ENCODE measurements at regions not wholly inside any gene's neighbourhood (a gene's known extent, or its start where the extent isn't known, plus 50 kb on each side); places are given as distances from the start of the nearest gene placed in this dataset.

DNA sequence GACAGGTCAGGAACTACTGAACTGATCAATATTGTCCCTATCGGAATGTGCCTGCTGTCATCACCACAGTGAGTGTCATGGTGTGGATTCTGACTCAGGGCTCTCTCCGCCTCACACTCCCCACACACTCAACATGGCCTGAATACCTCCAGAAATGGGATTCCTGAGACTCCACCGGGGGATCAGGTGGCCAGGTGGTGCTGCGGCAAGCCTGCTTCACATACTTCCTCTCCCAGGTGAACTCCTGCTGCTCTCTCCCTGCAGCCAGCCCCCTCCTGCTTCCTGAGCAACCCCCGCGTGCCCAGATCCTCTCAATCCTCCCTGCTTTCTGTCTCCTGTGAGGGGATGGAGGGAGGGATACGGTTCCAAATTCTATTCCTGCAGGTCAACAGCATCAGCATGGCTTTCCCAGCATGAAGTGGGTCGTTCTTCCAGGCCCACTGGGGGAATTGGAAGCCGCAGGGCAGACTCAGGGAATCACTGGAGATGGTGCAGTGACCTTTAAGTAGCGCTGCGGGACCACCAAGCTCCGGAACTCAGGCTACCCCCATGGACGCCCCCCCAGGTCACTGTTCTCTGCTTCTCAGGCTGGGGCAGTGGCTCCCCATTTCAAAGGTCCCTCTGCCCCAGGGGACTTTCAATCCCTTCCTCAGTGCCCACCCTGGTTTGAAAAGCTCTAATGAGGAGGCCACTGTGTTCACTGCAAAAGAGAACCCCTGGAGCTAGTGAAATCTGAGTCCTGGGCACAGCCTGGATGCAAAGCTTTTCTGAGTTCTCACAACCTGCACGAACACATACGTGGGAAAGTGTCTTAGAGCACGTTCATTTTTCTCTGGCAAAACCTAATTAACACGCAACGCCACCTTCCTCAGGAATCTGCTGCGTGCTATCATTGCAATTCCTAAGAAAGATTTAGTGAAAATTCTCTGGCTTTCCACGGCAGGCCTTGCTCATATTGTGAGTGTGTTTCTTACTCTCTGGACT lies 168.4 kb downstream of the ZFP36L2 start:
- no peak overlapping the region for H2AFZ ChIP-seq (ENCODE audit: low read length)
- no peaks in the 10 kb centered on the region for H3K79me2 ChIP-seq (ENCODE audit: insufficient read depth, low read length)
- no peaks in the 10 kb centered on the region for H3K9me2 ChIP-seq (replicated peaks; ENCODE audit: low read depth, low read length)
- TF ChIP-seq, protein P1, sequence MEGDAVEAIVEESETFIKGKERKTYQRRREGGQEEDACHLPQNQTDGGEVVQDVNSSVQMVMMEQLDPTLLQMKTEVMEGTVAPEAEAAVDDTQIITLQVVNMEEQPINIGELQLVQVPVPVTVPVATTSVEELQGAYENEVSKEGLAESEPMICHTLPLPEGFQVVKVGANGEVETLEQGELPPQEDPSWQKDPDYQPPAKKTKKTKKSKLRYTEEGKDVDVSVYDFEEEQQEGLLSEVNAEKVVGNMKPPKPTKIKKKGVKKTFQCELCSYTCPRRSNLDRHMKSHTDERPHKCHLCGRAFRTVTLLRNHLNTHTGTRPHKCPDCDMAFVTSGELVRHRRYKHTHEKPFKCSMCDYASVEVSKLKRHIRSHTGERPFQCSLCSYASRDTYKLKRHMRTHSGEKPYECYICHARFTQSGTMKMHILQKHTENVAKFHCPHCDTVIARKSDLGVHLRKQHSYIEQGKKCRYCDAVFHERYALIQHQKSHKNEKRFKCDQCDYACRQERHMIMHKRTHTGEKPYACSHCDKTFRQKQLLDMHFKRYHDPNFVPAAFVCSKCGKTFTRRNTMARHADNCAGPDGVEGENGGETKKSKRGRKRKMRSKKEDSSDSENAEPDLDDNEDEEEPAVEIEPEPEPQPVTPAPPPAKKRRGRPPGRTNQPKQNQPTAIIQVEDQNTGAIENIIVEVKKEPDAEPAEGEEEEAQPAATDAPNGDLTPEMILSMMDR (conservative IDR thresholded peaks at IDR 0.05; ENCODE audit: low read length) = no peak
- TF ChIP-seq EZH2phosphoT487 (IDR thresholded peaks at IDR 0.05; ENCODE audit: borderline replicate concordance) = no peak
- no peaks in the 10 kb centered on the region for H4K20me1 ChIP-seq (ENCODE audit: insufficient read depth, low read length, poor library complexity, severe bottlenecking)
- H3K4me3 ChIP-seq (ENCODE audit: low read length, poor library complexity, severe bottlenecking) = no peak overlapping the region
- no peaks in the 10 kb centered on the region for H3K27me3 ChIP-seq (ENCODE audit: insufficient read depth, low read length, poor library complexity, severe bottlenecking)
- H3F3A ChIP-seq (ENCODE audit: low read depth) = no peaks in the 10 kb centered on the region
- no peaks in the 10 kb centered on the region for H3K9me3 ChIP-seq (ENCODE audit: insufficient read depth, low read depth, low read length)
- H3K4me2 ChIP-seq (ENCODE audit: low read depth, low read length, poor library complexity, severe bottlenecking) = no peak overlapping the region
- H3K9ac ChIP-seq (ENCODE audit: low read depth, low read length, poor library complexity, severe bottlenecking) = peak overlapping the region; percentile 13
- H3K4me1 ChIP-seq (ENCODE audit: insufficient read depth, low read length, poor library complexity, severe bottlenecking) = peaks cover 35% of the 10 kb centered on the region
- H3K36me3 ChIP-seq (ENCODE audit: insufficient read depth, low read length) = no peaks in the 10 kb centered on the region

DNA sequence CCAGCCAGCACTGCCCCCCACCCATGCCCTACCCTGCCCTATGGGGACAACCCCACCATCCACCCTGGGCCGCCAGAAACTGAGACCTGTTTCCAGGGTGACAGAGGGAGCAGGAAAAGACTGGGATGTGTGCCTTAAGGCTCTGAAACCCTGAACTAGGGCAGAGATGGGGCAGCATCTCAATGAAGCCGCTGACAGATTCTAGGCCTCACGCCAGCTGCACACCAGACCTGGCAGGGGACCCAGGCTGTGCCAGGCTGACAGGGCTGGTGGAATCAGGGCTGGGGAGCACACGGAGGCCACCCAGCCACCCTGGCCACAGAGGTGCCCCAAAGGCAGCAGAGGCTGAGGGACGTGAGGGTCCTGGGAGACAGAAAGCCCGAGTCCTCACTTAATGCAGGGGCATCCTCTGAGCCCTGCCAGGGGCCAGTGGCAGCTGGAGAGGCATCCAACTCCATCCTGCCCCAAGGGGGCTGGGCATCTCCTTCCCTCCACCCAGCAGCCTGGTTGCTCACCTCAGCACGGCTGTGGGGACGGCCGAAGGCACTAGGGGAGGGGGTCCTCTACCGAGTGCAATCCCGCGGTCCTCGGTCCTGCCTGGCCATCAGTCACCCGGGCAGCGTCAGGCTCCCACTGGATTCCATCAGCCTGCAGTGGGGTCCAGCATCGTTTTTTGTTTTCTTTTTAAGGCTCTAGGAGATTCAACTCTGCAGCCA lies 169.2 kb downstream of the ZFP36L2 start:
- H2AFZ ChIP-seq (ENCODE audit: low read length) = no peak overlapping the region
- no peaks in the 10 kb centered on the region for H3K27me3 ChIP-seq (ENCODE audit: insufficient read depth, low read length, poor library complexity, severe bottlenecking)
- H4K20me1 ChIP-seq (ENCODE audit: insufficient read depth, low read length, poor library complexity, severe bottlenecking) = no peaks in the 10 kb centered on the region
- no peaks in the 10 kb centered on the region for H3K9me2 ChIP-seq (replicated peaks; ENCODE audit: low read depth, low read length)
- no peak overlapping the region for H3K4me2 ChIP-seq (ENCODE audit: low read depth, low read length, poor library complexity, severe bottlenecking)
- no peaks in the 10 kb centered on the region for H3K9me3 ChIP-seq (ENCODE audit: insufficient read depth, low read depth, low read length)
- H3F3A ChIP-seq (ENCODE audit: low read depth) = no peaks in the 10 kb centered on the region
- TF ChIP-seq, protein P1 (conservative IDR thresholded peaks at IDR 0.05; ENCODE audit: low read length) = no peak
- TF ChIP-seq EZH2phosphoT487 (IDR thresholded peaks at IDR 0.05; ENCODE audit: borderline replicate concordance) = no peak
- H3K36me3 ChIP-seq (ENCODE audit: insufficient read depth, low read length) = no peaks in the 10 kb centered on the region
- H3K4me1 ChIP-seq (ENCODE audit: insufficient read depth, low read length, poor library complexity, severe bottlenecking) = peaks cover 38% of the 10 kb centered on the region
- H3K79me2 ChIP-seq (ENCODE audit: insufficient read depth, low read length) = no peaks in the 10 kb centered on the region
- H3K4me3 ChIP-seq (ENCODE audit: low read length, poor library complexity, severe bottlenecking) = no peak overlapping the region
- no peak overlapping the region for H3K9ac ChIP-seq (ENCODE audit: low read depth, low read length, poor library complexity, severe bottlenecking)

DNA sequence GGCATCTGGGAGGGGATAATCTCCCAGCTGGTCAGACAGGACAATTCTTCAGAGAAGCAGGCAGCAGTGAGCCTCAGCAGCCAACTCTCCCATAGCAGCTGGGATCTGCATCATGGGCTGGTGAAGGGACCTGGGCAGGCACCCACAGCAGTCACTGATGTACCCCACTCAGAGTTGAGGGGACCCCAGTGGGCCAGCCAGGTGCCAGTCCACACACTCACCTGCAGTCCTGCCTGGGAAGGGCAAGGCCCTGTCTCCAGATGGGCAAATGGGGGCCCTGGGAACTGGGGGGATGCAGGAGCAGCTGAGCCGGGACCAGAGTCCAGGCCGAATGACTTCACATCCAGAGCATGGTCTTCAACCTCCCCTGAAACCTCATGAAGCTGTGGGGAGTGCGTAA lies 170.4 kb downstream of the ZFP36L2 start:
- Histone ChIP-seq H3K4me3 (ENCODE audit: low read length, poor library complexity, severe bottlenecking) (no peak overlapping the region), H3K27me3 (ENCODE audit: insufficient read depth, low read length, poor library complexity, severe bottlenecking) (no peaks in the 10 kb centered on the region), H3K9me2 (replicated peaks; ENCODE audit: low read depth, low read length) (no peaks in the 10 kb centered on the region), H3F3A (ENCODE audit: low read depth) (no peaks in the 10 kb centered on the region), H3K36me3 (ENCODE audit: insufficient read depth, low read length) (no peaks in the 10 kb centered on the region), H4K20me1 (ENCODE audit: insufficient read depth, low read length, poor library complexity, severe bottlenecking) (no peaks in the 10 kb centered on the region), H3K79me2 (ENCODE audit: insufficient read depth, low read length) (no peaks in the 10 kb centered on the region), H3K9me3 (ENCODE audit: insufficient read depth, low read depth, low read length) (no peaks in the 10 kb centered on the region), H3K4me1 (ENCODE audit: insufficient read depth, low read length, poor library complexity, severe bottlenecking) (peaks cover 49% of the 10 kb centered on the region), H3K4me2 (ENCODE audit: low read depth, low read length, poor library complexity, severe bottlenecking) (no peak overlapping the region), H2AFZ (ENCODE audit: low read length) (no peak overlapping the region), H3K9ac (ENCODE audit: low read depth, low read length, poor library complexity, severe bottlenecking) (no peak overlapping the region)
- no peak for TF ChIP-seq EZH2phosphoT487 (IDR thresholded peaks at IDR 0.05; ENCODE audit: borderline replicate concordance)
- TF ChIP-seq, protein P1 (conservative IDR thresholded peaks at IDR 0.05; ENCODE audit: low read length) = no peak

All from Loucy (cell line).